CD4-positive, alpha-beta T cell treated with Interferon gamma for 1 hour (primary cell): ENCODE measurements at regions not wholly inside any gene's neighbourhood (a gene's known extent, or its start where the extent isn't known, plus 50 kb on each side); places are given as distances from the start of the nearest gene placed in this dataset.

Experiments
- DNase-seq: peaks from one replicate; pipeline ENCODE4 v3.0.0-alpha.2; 2020

GRCh38 chr7:17485904-17486303 lies 187.5 kb downstream of the AHR start:
- no peak for DNase-seq

DNA sequence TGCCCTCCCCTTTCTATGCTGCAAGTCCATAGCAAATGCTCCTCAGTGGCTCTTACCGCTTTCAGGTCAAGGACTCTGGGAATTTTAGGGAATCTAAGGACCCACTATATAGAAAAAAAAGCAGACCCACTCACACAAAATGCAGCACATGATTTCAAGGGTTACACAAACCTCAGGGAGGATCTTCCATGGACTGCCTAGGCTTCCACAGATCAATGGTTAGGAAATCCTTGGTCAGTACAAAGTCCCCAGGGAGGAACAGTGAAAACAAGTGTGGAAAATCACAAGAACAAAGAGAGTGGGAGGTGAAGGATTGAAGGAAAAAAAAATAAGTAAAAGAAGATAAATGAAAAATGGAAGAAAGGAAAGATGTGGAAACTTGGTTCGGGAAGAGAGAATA lies 188.4 kb downstream of the AHR start:
- no peak for DNase-seq

DNA sequence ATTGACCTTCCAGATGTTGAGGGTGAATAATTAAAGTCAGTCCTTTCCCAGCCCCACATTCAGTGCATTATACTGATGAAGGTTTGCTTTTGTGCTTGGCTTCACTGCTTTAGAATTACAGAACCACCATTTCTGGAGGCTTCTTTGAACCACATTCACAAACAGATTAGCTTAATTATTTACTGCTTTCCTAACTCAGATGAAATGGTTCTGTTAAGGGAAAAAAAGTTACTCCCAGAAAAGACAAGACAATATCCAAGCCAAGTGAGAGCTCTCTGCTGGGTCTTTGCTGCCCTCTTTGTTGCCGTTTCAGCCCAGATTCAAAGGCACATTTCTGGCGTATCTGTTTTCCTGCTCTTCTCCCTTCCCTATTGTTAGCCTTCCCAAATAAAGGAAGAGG lies 188.9 kb downstream of the AHR start:
- no peak for DNase-seq

GRCh38 chr7:17488829-17489228 lies 190.4 kb downstream of the AHR start:
- no peak for DNase-seq

DNA sequence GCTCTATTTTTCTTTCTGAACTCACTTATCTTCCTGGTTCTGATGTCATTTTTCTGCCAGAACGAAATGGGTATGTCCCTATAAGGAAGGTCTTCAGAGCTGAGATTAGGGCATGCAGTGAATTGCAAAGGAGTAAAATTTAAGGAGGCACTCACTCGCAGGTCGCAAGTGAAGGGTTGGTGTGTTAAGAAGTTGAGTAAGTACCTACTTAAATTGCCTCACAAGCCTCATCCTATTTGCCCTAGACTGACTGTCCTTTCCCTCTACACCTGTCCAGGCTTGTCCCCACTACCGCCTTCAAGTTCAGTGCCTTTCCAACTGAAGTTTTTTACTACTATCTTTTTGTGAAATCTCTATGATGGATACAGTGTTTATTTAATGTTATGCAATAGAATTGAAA lies 191.5 kb downstream of the AHR start:
- DNase-seq: no peak

- DNase-seq: no peak
Observed at GRCh38 chr7:17490825-17491224, 192.4 kb downstream of the AHR start.

DNA sequence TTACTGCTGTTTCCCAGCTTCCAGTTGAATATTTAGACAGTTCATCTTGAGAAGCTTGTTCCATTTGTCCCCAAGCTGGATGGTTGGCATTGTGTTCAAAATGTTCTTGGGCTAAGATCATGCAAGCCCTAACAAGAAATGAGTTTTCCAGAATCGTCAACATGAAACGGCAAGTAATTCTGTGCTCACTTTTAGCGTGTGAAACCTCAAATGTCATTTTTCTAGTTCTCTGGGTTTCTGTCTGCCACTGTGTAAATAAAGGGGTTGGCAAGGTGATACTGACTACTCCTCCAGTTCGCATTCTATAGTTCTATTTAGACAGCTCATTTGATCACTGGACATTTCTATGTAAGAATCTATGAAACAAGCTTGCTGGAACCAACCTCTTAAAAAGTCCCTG lies 194.0 kb downstream of the AHR start:
- no peak for DNase-seq

GRCh38 chr7:17493446-17493845 lies 195.0 kb downstream of the AHR start:
- DNase-seq: no peak

DNA sequence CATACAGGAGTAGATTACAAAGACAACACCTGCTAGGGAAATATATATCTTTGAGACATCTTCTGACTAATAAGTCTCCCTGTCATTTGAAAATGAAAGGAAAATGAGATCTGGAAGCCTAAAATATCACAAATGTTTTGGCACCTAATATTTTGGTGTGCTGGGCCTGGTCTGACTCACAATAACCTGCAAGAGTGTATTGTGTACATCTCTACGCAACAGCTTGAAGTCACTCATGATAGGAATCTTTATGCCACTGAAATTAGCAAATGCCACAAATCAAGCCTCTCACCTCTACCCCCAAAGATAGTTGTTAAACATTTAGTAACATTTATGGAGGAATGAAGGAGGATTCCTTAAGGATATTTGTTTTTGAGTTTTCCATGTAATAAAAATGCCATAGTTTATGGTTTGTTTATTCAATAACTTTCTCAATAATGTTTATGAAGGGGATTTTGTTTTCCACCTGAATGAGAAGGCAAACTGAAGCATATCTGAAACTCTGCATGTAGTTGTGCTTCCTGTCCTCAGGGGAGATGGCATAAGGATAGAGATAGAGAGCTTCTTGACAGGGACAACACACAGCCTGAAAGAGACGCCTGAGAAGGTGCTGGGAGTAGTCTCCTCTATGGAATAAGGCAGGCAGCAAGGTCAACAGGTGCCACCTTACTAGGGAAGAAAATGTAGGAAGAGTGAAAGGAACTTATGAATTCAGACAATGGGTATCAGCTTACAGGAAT lies 197.4 kb downstream of the AHR start:
- no peak for DNase-seq

DNA sequence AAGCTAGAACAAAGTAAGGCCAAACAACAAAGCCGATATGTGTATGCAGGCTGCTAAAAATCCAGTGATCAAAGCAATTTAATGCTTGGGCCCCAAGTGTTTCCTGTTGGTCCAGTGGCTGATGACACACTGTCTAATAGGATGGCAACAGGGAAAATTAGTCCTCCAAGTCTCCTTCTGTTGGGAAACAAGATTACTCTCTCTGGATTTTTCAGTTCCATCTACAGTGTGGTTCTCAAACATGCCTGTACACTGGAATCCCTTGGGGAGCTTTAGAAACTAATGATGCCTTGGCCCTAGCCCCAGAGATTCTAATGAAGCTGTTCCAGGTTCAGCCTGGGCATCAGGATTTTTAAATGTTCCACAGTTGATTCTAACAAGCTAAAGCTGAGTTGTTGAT lies 198.7 kb downstream of the AHR start:
- DNase-seq: no peak

GRCh38 chr7:17497549-17498167 lies 199.2 kb downstream of the AHR start:
- no peak for DNase-seq

DNA sequence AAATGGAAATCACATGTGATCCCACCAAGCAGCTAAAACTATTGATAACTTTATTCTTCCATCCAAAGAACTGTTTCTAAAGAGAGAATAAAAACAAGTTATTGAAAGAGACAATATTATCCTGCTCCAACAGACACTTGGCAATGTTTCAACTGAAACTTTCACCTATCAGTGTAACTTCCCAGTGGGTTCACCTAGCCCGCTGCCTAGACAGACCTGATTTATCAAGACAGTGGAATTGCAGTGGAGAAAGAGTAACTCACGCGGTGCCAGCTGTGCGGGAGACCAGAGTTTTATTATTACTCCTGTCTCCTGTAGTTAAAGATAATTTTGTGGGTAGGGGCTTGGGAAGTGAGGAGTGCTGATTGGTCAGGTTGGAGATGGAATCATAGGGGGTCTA lies 199.8 kb downstream of the AHR start:
- no peak for DNase-seq

DNA sequence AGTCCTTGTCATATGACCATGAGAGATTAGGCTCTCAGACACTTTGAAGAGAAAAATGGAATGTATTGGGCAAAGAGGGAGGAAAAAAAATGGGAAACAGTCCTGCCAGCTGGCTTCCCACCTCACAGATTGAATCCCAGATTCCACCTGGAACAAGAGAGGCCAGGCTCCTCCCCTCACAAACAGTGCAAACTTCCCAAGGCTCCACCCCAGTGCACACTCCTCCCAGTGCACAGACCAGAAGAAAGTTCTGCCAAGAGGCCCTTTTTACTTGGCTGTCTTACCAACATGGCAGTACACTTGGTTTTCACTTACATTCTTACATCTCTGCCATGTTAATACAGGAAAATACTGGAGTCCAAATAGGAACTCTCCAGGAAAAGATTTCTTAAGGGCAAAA lies 202.3 kb downstream of the AHR start:
- DNase-seq: no peak

GRCh38 chr7:17501441-17502212 lies 203.2 kb downstream of the AHR start:
- no peak for DNase-seq

GRCh38 chr7:17502213-17503060 lies 204.0 kb downstream of the AHR start:
- no peak for DNase-seq

- DNase-seq: no peak
Observed at GRCh38 chr7:17506095-17506494, 207.6 kb downstream of the AHR start.

- DNase-seq: no peak
Observed at GRCh38 chr7:17506596-17506995, 208.1 kb downstream of the AHR start.

DNA sequence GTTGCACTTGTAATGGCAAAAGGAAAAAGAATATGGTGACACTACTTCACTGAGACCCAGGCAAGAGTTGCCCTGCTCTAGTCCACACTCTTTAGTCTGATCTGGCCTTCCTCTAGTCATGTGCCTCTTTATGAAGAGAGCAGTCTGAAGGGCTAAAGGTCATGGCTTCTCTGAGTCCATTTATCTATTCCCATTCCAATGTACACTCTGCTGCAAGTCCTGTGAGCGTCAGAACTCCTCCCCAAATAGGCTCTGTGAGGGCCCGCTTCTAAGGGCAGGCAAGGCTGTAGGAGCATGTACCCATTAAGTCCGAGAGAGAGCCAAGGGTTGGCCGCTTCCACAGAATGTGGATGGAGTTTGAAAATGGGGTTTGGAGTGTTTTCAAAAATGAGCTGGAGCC lies 209.3 kb downstream of the AHR start:
- DNase-seq: no peak

DNA sequence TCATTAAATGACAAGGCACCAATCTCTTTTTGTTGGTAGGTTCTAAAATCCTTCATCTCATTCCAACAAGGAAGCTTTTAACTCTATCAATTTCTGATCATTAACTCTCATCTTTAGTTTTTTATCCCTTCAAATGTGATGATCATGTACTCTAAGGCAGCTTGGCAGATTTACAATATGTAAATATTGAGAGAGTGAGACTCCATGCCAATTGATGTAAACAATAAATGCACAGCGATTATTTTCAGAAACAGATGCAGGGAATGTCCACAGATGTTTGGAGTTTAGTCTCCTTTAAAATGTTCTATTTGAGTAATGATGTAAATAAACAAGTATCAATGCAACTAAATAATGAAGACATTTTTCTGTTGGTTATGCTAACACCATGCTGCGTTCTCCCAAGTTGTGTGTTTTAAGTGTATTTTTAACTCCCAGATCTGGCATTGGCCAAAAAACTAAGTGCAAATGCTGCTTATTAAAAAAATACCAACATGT lies 213.8 kb downstream of the AHR start:
- no peak for DNase-seq

DNA sequence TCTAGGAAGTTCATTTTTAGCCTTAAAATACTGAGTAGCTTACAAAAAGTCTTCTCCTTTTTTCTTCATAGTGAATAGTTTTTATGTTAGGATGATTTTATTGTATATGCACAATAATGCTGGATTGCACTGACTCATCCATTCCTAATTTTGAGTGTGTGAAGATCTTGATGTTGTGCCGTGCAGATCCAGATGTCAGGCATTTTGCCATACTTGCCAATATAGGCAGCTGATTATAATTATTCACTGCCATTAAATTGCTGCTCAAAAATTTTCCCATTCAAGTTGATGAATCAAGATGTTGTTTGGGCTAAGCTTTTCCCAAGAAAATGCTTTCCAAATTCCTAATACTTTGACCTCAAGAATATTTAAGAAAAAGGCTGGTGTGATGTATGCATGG lies 218.3 kb downstream of the AHR start:
- no peak for DNase-seq

DNA sequence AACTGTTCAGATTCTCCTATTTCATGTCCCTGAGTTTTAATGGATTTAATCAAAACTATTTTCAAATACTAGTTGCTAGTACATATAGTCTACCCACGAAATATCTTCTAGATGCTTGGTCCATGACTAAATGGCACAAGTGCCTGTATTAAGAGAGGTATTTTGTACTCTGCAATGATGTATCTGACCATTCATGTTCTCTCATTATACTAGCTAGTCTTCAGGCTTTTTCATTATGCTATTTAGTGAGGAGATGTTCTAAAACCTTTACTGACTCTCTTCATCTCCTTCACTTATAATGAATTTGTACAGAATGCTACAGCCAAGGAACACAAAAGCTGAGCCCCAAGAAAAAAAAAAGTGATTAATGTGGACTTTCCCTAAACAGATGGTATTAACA lies 222.5 kb downstream of the AHR start:
- no peak for DNase-seq

DNA sequence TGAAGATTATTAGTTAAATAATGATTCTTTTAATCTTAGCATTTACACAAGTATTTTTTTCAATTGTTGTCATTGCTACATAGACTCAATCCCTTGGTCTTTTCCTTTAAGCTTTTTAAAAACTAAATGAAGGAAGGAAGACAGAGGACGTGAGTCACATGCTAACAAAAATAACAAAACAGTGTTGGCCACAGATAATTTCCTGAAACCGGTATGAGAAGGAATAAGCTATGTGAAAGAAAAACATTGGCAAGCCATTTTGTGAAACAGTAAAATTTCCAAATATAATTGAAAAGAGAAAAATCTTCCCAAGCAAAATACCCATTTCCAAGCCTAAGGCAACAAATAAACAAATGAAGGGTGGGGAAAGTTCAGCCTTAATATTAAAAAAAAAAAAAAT lies 223.0 kb downstream of the AHR start:
- no peak for DNase-seq
